Vagina (tissue), 2 donors: ENCODE measurements at regions not wholly inside any gene's neighbourhood (a gene's known extent, or its start where the extent isn't known, plus 50 kb on each side); places are given as distances from the start of the nearest gene placed in this dataset.

Experiments
- DNase-seq, 2 donors: peaks; one replicate each; pipeline ENCODE4 v3.0.0-alpha.2; 2017; ENCODE audit errors: extremely low spot score in 2 of 2
- H3K27ac ChIP-seq: fragments of 200-600 bp; sonication (generic); one replicate; pipeline ENCODE4 v1.5.1; 2019
- H3K27me3 ChIP-seq: fragments of 200-600 bp; sonication (generic); one replicate; pipeline ENCODE4 v1.5.1; 2019
- H3K36me3 ChIP-seq, 2 donors: fragments of 200-600 bp; sonication (generic); one replicate each; pipeline ENCODE4 v1.5.1; 2017 to 2019
- H3K4me1 ChIP-seq: fragments of 200-600 bp; sonication (generic); one replicate; pipeline ENCODE4 v1.5.1; 2019
- H3K4me3 ChIP-seq, 2 donors: fragments of 200-600 bp; sonication (generic); 1 replicate in 1 of 2; 2 replicates in 1 of 2; pipeline ENCODE4 v1.5.1; 2016 to 2019
- H3K9me3 ChIP-seq: fragments of 200-600 bp; sonication (generic); one replicate; pipeline ENCODE4 v1.5.1; 2019
- POLR2A ChIP-seq, 2 donors: fragments of 450-650 bp; IDR thresholded peaks; one replicate each; pipeline ENCODE4 v1.6.1; 2017; ENCODE audit warnings: antibody characterized with exemption in 2 of 2, mild to moderate bottlenecking in 2 of 2, moderate library complexity in 2 of 2
- POLR2AphosphoS5 ChIP-seq, 2 donors: sonication (generic); formaldehyde crosslinking; IDR thresholded peaks; one replicate each; pipeline ENCODE4 v1.9.0; 2017; ENCODE audit warnings: antibody characterized with exemption in 2 of 2, mild to moderate bottlenecking in 2 of 2, low read depth in 1 of 2; ENCODE audit not compliant: insufficient read depth in 1 of 2
- intact Hi-C: fragments of 100-400 bp; cut with DNase I; formaldehyde crosslinking; loops from one replicate; pipeline ENCODE4 v1.15.1; 2023
- TF ChIP-seq, protein P1 (sequence below), 3 experiments: fragments of 450-650 bp in 2 of 3; fragments of 200-600 bp in 1 of 3; sonication (generic) in 1 of 3; IDR thresholded peaks; one replicate each; pipeline ENCODE4 v1.5.1; 2017 to 2019; ENCODE audit warnings: antibody characterized with exemption in 3 of 3, mild to moderate bottlenecking in 2 of 3, moderate library complexity in 2 of 3

DNA sequence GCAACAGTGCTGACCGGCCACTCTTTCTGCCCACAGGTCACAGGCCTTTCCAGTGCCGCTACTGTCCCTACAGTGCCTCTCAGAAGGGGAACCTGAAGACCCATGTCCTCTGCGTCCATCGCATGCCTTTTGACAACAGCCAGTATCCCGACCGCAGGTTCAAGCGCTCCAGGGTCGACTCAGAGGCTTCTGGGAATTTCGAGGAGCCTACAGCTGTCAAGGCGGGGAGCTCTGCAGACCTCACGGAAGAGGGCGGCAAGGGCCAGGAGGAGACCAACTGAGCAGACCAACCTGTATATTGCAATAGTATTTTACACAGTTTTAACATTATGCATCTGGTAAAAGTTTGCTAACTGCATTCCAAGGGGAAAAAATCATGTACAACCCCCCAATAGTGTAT is 338.5 kb downstream of the ZNF536 start:
- H3K4me3 ChIP-seq, result no peak overlapping the region
- no peaks in the 10 kb centered on the region for H3K27me3 ChIP-seq
- intact Hi-C loops, result no loop called here
- no peak for DNase-seq
- no peaks in the 10 kb centered on the region for H3K4me1 ChIP-seq
- H3K27ac ChIP-seq, result no peak overlapping the region
- TF ChIP-seq, protein P1, sequence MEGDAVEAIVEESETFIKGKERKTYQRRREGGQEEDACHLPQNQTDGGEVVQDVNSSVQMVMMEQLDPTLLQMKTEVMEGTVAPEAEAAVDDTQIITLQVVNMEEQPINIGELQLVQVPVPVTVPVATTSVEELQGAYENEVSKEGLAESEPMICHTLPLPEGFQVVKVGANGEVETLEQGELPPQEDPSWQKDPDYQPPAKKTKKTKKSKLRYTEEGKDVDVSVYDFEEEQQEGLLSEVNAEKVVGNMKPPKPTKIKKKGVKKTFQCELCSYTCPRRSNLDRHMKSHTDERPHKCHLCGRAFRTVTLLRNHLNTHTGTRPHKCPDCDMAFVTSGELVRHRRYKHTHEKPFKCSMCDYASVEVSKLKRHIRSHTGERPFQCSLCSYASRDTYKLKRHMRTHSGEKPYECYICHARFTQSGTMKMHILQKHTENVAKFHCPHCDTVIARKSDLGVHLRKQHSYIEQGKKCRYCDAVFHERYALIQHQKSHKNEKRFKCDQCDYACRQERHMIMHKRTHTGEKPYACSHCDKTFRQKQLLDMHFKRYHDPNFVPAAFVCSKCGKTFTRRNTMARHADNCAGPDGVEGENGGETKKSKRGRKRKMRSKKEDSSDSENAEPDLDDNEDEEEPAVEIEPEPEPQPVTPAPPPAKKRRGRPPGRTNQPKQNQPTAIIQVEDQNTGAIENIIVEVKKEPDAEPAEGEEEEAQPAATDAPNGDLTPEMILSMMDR (IDR thresholded peaks at IDR 0.05), result no peak
- TF ChIP-seq POLR2A (IDR thresholded peaks at IDR 0.05), result no peak
- TF ChIP-seq POLR2AphosphoS5 (IDR thresholded peaks at IDR 0.05; ENCODE audit: insufficient read depth in 1 of 2, low read depth in 1 of 2), result no peak
- no peaks in the 10 kb centered on the region for H3K36me3 ChIP-seq
- H3K9me3 ChIP-seq, result no peaks in the 10 kb centered on the region

DNA sequence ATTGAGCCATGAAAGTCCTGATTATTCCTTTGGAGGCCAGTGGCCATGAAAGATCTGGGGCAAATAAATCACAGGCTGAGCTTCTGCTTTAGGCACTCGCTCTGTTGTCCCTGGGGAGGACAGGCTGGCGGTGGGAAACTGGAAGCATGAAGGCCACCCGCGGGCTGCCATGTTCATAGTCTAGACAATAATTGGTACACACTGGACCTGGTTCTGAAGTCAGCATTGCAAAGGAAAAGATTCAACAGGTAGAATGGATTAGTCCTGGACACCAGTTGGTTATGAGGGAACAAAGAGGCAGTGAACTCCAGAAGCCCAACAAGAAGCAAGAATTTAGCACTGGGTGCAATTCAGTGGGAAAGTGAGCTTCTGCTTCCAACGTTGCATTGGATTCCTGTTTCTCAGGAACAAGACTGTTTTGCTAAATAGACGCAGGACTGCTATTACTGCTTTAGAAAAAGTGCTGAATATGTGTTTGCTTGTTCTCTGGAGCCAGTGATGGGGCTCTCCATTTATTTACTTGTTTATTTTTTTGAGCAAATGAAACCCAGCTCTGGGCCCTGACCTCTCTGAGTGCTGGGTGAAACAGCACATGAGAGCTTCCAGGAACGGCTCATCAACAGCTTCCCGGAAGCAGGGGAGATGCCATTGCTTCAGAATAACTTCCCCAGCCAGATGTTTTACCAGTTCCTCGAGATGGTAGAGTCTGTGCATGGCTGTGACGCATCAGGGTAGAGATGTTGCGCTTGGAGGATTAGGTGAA is 336.4 kb downstream of the ZNF536 start:
- Histone ChIP-seq H3K4me3 (no peak overlapping the region), H3K27ac (no peak overlapping the region), H3K4me1 (no peaks in the 10 kb centered on the region), H3K27me3 (no peaks in the 10 kb centered on the region), H3K9me3 (no peaks in the 10 kb centered on the region), H3K36me3 (no peaks in the 10 kb centered on the region)
- intact Hi-C loops, result no loop called here
- no peak for TF ChIP-seq POLR2AphosphoS5 (IDR thresholded peaks at IDR 0.05; ENCODE audit: insufficient read depth in 1 of 2, low read depth in 1 of 2)
- no peak for TF ChIP-seq POLR2A (IDR thresholded peaks at IDR 0.05)
- TF ChIP-seq, protein P1 (IDR thresholded peaks at IDR 0.05), result no peak
- DNase-seq, result no peak

- H3K4me3 ChIP-seq, result no peak overlapping the region
- intact Hi-C loops, result no loop called here
- H3K4me1 ChIP-seq, result no peaks in the 10 kb centered on the region
- TF ChIP-seq POLR2A (IDR thresholded peaks at IDR 0.05) (no peak), POLR2AphosphoS5 (IDR thresholded peaks at IDR 0.05; ENCODE audit: insufficient read depth in 1 of 2, low read depth in 1 of 2) (no peak)
- TF ChIP-seq, protein P1 (IDR thresholded peaks at IDR 0.05), result no peak
- H3K36me3 ChIP-seq, result no peaks in the 10 kb centered on the region
- H3K27ac ChIP-seq, result no peak overlapping the region
- no peak for DNase-seq
- no peaks in the 10 kb centered on the region for H3K27me3 ChIP-seq
- H3K9me3 ChIP-seq, result no peaks in the 10 kb centered on the region
These were observed 332.7 kb downstream of the ZNF536 start for GRCh38 chr19:30704771-30705330.

- no peaks in the 10 kb centered on the region for H3K9me3 ChIP-seq
- TF ChIP-seq POLR2A (IDR thresholded peaks at IDR 0.05) (no peak), POLR2AphosphoS5 (IDR thresholded peaks at IDR 0.05; ENCODE audit: insufficient read depth in 1 of 2, low read depth in 1 of 2) (no peak)
- TF ChIP-seq, protein P1 (IDR thresholded peaks at IDR 0.05), result no peak
- no peaks in the 10 kb centered on the region for H3K27me3 ChIP-seq
- H3K36me3 ChIP-seq, result no peaks in the 10 kb centered on the region
- no peak for DNase-seq
- intact Hi-C loops, result no loop called here
- no peak overlapping the region for H3K27ac ChIP-seq
- no peaks in the 10 kb centered on the region for H3K4me1 ChIP-seq
- H3K4me3 ChIP-seq, result no peak overlapping the region
These were observed 331.5 kb downstream of the ZNF536 start for GRCh38 chr19:30703645-30704044.

- H3K27me3 ChIP-seq, result no peaks in the 10 kb centered on the region
- no peak overlapping the region for H3K27ac ChIP-seq
- H3K9me3 ChIP-seq, result no peaks in the 10 kb centered on the region
- no peaks in the 10 kb centered on the region for H3K36me3 ChIP-seq
- no peaks in the 10 kb centered on the region for H3K4me1 ChIP-seq
- H3K4me3 ChIP-seq, result no peak overlapping the region
- DNase-seq, result no peak
- no peak for TF ChIP-seq POLR2A (IDR thresholded peaks at IDR 0.05)
- TF ChIP-seq POLR2AphosphoS5 (IDR thresholded peaks at IDR 0.05; ENCODE audit: insufficient read depth in 1 of 2, low read depth in 1 of 2), result no peak
- TF ChIP-seq, protein P1 (IDR thresholded peaks at IDR 0.05), result no peak
- intact Hi-C loops, result no loop called here
These were observed 329.0 kb downstream of the ZNF536 start for GRCh38 chr19:30701178-30701577.
